Stimulated activated naive B cell treated with anti-CD40 and anti-IgM and Interleukin-4, amounts not matched to agents 10 μg/mL and 1 μg/mL and 100 μg/mL, for 72 hours (primary cell): ENCODE measurements at regions not wholly inside any gene's neighbourhood (a gene's known extent, or its start where the extent isn't known, plus 50 kb on each side); places are given as distances from the start of the nearest gene placed in this dataset.

ENCODE experiments used
- ATAC-seq, 2 donors: fragments of 150-1000 bp; cut with Tn5 transposase; replicated peaks; 2 replicates each; pipeline ENCODE4 v1.10.0; 2021; ENCODE audit warnings: moderate library complexity in 1 of 2
- DNase-seq: peaks from one replicate; pipeline ENCODE4 v3.0.0; 2021
- H3K27ac Mint-ChIP-seq: one replicate; pipeline ENCODE4 v1.8.0; 2022; ENCODE audit warnings: mild to moderate bottlenecking, mixed read lengths
- H3K27me3 Mint-ChIP-seq, 2 donors: one replicate each; pipeline ENCODE4 v1.8.0; 2022; ENCODE audit warnings: mixed read lengths in 2 of 2
- H3K36me3 Mint-ChIP-seq, 2 donors: one replicate each; pipeline ENCODE4 v1.8.0; 2022; ENCODE audit warnings: mixed read lengths in 2 of 2, mild to moderate bottlenecking in 1 of 2
- H3K4me1 Mint-ChIP-seq, 2 donors: one replicate each; pipeline ENCODE4 v1.8.0; 2022; ENCODE audit warnings: mixed read lengths in 2 of 2, mild to moderate bottlenecking in 1 of 2
- H3K4me3 Mint-ChIP-seq, 2 donors: one replicate each; pipeline ENCODE4 v1.8.0; 2022; ENCODE audit warnings: mild to moderate bottlenecking in 2 of 2, mixed read lengths in 2 of 2, moderate library complexity in 1 of 2
- H3K9me3 Mint-ChIP-seq, 2 donors: one replicate each; pipeline ENCODE4 v1.8.0; 2022; ENCODE audit warnings: mixed read lengths in 2 of 2, mild to moderate bottlenecking in 1 of 2

DNA sequence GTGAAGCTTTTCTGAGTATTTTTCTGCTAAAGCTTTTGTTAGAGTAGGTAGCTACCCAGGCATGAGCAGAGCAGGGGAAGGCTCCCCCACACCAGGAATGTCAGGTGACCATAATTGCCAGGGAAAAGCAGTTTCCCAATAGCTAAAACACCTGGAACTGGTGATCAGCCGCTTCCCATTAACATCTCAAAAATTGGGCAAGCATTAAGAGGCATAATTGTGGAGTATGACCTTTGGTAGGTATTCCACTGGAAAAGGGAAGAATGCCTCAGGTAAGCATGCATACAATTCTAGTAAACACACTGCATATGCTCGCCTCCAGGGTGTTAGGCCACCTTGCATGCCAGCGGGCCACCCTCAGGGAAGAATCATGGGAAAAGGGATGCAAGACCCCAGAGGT is 84.5 kb downstream of the CCR1 start:
- H3K36me3 Mint-ChIP-seq: no peaks in the 10 kb centered on the region
- no peak overlapping the region for H3K27ac Mint-ChIP-seq
- no peak for DNase-seq
- ATAC-seq: no peak
- no peaks in the 10 kb centered on the region for H3K9me3 Mint-ChIP-seq
- H3K27me3 Mint-ChIP-seq: peaks cover 6 to 26% of the 10 kb centered on the region in 2 donors
- no peaks in the 10 kb centered on the region for H3K4me1 Mint-ChIP-seq
- no peak overlapping the region for H3K4me3 Mint-ChIP-seq

DNA sequence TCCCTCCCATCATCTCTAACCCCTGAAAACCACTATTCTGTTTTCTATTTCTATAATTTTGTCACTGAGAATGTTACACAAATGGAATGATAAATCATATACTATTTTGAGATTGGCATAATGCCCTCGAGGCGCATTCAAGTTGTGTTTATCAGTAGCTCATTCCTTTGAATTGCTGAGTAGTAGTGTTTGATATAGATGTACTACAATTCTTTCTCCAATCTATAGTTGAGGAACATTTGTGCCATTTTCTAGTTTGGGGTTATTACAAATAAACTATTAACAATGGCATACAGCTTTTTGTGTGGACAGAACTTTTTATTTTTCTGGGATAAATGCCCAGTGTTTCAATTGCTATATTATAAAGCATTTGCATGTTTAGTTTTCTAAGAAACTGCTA is 86.0 kb downstream of the CCR1 start:
- H3K27me3 Mint-ChIP-seq: peaks cover 6 to 26% of the 10 kb centered on the region in 2 donors
- H3K36me3 Mint-ChIP-seq: no peaks in the 10 kb centered on the region
- H3K4me3 Mint-ChIP-seq: no peak overlapping the region
- H3K27ac Mint-ChIP-seq: no peak overlapping the region
- no peaks in the 10 kb centered on the region for H3K4me1 Mint-ChIP-seq
- no peaks in the 10 kb centered on the region for H3K9me3 Mint-ChIP-seq
- DNase-seq (no peak), ATAC-seq (no peak)

DNA sequence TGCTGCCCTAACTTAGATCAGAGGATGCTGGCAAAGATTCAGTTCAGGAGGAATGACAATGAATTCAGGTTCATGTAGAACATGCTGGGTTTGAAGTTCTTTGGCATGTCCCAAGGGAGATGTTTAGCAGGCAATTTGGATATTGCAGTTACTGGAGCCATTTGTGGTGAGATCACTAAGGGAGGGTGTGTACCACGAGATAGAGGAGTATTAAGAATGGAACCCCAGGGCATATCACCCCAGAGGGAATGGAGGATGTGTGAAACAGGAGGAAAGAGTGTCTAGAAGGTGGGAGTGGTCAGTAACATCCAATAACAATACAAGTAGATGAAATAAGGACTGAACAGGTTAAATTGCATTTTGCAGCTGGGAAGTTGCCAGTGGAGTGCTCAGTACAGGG is 87.1 kb downstream of the CCR1 start:
- ATAC-seq (no peak), DNase-seq (no peak)
- Mint-ChIP-seq H3K4me1 (no peaks in the 10 kb centered on the region), H3K27me3 (peaks cover 6 to 26% of the 10 kb centered on the region in 2 donors), H3K27ac (no peak overlapping the region), H3K4me3 (no peak overlapping the region), H3K36me3 (no peaks in the 10 kb centered on the region), H3K9me3 (no peaks in the 10 kb centered on the region)

DNA sequence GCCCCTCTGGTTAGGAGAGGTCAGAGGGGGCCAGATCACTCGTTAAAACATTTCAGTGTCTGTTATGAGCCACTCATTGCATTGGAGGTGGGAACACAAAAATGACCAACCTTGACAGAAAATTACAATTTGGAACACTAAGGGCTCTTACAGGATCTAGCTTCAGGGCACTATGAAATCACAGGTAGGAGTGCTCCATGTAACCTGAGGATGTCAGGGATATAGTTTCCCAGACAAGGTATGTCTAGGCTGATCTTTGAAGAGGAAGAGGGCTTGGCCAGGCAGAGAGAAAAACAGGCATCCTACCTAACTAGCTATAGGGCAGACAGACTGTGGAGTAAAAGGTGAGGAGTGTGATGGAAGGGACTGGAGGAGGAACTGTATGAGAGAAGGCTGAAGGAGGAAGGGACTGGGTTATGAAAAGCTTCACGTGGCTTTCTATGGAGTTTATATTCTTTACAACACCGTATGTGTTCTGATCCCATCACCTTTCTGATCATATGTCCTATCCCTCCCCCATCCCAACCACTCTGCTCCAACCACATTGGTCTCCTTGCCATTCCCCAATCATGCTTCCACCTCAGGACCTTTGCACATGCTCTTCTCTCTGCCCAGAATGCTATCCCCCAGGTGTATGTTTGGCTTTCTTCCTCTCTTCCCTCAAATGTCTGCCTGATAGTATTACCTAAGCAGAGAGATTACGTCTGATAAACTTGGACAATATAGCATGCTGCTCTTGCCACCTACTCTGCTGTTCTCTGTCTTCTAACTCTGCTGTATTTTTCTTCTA is 88.2 kb downstream of the CCR1 start:
- Mint-ChIP-seq H3K27me3 (peaks cover 6 to 26% of the 10 kb centered on the region in 2 donors), H3K36me3 (no peaks in the 10 kb centered on the region), H3K4me1 (no peaks in the 10 kb centered on the region), H3K9me3 (no peaks in the 10 kb centered on the region), H3K27ac (no peak overlapping the region), H3K4me3 (no peak overlapping the region)
- no peak for ATAC-seq
- no peak for DNase-seq

GRCh38 chr3:46119253-46119652 is 88.9 kb downstream of the CCR1 start:
- Mint-ChIP-seq H3K27ac (no peak overlapping the region), H3K4me1 (no peaks in the 10 kb centered on the region), H3K36me3 (no peaks in the 10 kb centered on the region), H3K4me3 (no peak overlapping the region), H3K9me3 (no peaks in the 10 kb centered on the region), H3K27me3 (peaks cover 6 to 26% of the 10 kb centered on the region in 2 donors)
- DNase-seq (no peak), ATAC-seq (no peak)

- no peaks in the 10 kb centered on the region for H3K9me3 Mint-ChIP-seq
- no peak overlapping the region for H3K4me3 Mint-ChIP-seq
- peaks cover 0 to 1% of the 10 kb centered on the region in 2 donors for H3K4me1 Mint-ChIP-seq
- no peak for DNase-seq
- no peaks in the 10 kb centered on the region for H3K36me3 Mint-ChIP-seq
- no peak overlapping the region for H3K27ac Mint-ChIP-seq
- no peak for ATAC-seq
- peaks cover 6 to 20% of the 10 kb centered on the region in 2 donors for H3K27me3 Mint-ChIP-seq
Observed at GRCh38 chr3:46116996-46117395, 89.7 kb upstream of the XCR1 start.

GRCh38 chr3:46114323-46114988 is 87.2 kb upstream of the XCR1 start:
- ATAC-seq: no peak
- Mint-ChIP-seq H3K9me3 (peaks cover 0 to 1% of the 10 kb centered on the region in 2 donors), H3K36me3 (no peaks in the 10 kb centered on the region), H3K27ac (no peak overlapping the region), H3K4me1 (peaks cover 7 to 15% of the 10 kb centered on the region in 2 donors), H3K4me3 (no peak overlapping the region), H3K27me3 (peaks cover 0 to 9% of the 10 kb centered on the region in 2 donors)
- DNase-seq: no peak

DNA sequence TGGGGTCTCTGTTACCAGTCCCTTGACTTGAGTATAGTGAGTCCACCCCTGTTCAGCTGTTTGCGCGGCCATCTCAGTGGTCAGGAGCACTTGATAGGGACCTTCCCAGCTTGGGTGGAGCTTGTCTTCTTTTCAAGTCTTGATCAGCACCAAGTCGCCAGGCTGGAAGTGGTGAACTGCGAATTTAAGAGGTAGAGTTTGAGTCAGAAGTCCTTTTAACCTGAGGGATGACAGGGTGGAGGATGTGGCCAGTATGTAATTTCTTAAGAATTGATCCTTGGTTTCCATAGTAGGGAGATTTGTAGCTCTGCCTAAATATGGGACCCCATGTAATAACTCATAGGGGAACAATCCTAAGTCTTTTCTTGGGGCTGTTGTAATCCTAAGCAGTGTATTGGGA is 86.3 kb upstream of the XCR1 start:
- ATAC-seq: no peak
- no peak overlapping the region for H3K4me3 Mint-ChIP-seq
- H3K36me3 Mint-ChIP-seq: no peaks in the 10 kb centered on the region
- H3K27ac Mint-ChIP-seq: no peak overlapping the region
- peaks cover 0 to 9% of the 10 kb centered on the region in 2 donors for H3K27me3 Mint-ChIP-seq
- H3K9me3 Mint-ChIP-seq: peaks cover 0 to 1% of the 10 kb centered on the region in 2 donors
- peaks cover 12 to 23% of the 10 kb centered on the region in 2 donors for H3K4me1 Mint-ChIP-seq
- no peak for DNase-seq

DNA sequence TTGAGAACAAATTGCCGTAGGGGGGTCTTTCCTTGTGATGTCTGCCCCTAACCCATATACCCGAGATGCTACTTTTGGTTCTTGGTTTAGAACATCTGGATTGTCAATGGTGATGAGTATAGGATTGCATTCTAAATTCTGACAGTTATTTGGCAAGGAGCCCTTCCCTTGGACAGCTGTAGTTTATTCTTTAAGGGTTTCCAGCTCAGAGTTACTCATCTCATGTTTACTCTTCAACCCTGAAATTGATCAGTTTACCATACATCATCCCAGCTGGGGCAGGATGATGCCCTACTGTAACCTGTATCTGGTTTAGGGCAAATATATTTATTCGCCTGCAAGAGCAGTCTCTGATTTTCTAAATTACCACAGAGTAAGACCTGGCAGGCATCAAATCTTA is 85.7 kb upstream of the XCR1 start:
- peaks cover 0 to 1% of the 10 kb centered on the region in 2 donors for H3K9me3 Mint-ChIP-seq
- ATAC-seq (no peak), DNase-seq (no peak)
- no peak overlapping the region for H3K4me3 Mint-ChIP-seq
- H3K36me3 Mint-ChIP-seq: no peaks in the 10 kb centered on the region
- no peak overlapping the region for H3K27ac Mint-ChIP-seq
- H3K4me1 Mint-ChIP-seq: peaks cover 12 to 23% of the 10 kb centered on the region in 2 donors
- peaks cover 0 to 9% of the 10 kb centered on the region in 2 donors for H3K27me3 Mint-ChIP-seq

- Mint-ChIP-seq H3K27ac (no peak overlapping the region), H3K4me1 (peaks cover 12 to 23% of the 10 kb centered on the region in 2 donors), H3K4me3 (no peak overlapping the region), H3K9me3 (peaks cover 0 to 1% of the 10 kb centered on the region in 2 donors), H3K27me3 (peaks cover 0 to 9% of the 10 kb centered on the region in 2 donors), H3K36me3 (no peaks in the 10 kb centered on the region)
- ATAC-seq (no peak), DNase-seq (no peak)
Observed at GRCh38 chr3:46112296-46112695, 85.0 kb upstream of the XCR1 start.

DNA sequence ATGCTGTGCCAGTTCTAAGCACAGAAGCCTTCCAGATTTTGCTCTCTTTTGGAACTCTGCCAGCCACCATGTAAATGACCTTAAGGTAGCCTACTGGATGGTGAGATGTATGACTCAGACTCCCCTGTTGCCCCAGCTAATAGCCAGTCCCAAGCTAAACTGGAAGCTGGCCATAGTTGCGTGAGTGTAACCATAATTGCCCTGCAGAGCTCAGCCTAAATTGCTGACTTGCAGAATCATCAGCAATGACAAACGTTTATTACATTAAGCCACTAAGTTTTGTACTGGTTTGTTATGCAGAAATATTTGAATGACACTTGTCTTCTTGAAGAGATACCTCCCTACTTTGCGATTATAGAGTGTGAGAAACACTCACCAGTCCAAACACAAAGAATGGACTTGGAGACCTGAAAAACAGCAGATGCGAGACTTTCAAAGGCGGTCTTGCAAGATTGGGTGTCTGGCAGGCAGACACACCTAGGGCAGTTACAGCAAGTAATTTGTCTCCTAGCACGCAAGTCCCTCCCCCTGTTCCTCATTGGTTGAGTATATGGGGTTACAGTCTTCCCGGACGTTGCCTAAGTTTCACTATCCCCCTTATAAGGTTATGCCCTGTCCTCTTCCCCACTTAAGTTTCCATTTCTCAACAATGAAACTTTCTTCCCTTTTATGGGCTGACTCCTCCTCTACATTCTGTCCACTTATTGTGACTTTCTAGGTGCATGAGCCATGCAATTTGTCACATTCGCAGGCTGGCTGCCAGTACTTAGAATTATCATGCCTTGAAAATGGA is 83.6 kb upstream of the XCR1 start:
- Mint-ChIP-seq H3K4me1 (peaks cover 12 to 23% of the 10 kb centered on the region in 2 donors), H3K4me3 (no peak overlapping the region), H3K27me3 (peaks cover 0 to 9% of the 10 kb centered on the region in 2 donors), H3K36me3 (no peaks in the 10 kb centered on the region), H3K9me3 (peaks cover 0 to 1% of the 10 kb centered on the region in 2 donors), H3K27ac (no peak overlapping the region)
- DNase-seq (no peak), ATAC-seq (no peak)

GRCh38 chr3:46107682-46108081 is 80.4 kb upstream of the XCR1 start:
- Mint-ChIP-seq H3K4me3 (no peak overlapping the region), H3K36me3 (no peaks in the 10 kb centered on the region), H3K27me3 (peaks cover 0 to 9% of the 10 kb centered on the region in 2 donors), H3K4me1 (peaks cover 18 to 40% of the 10 kb centered on the region in 2 donors), H3K9me3 (peaks cover 0 to 1% of the 10 kb centered on the region in 2 donors), H3K27ac (no peak overlapping the region)
- ATAC-seq (no peak), DNase-seq (no peak)

- no peak overlapping the region for H3K4me3 Mint-ChIP-seq
- peaks cover 0 to 4% of the 10 kb centered on the region in 2 donors for H3K9me3 Mint-ChIP-seq
- no peak for DNase-seq
- peaks cover 0 to 2% of the 10 kb centered on the region in 2 donors for H3K36me3 Mint-ChIP-seq
- H3K27ac Mint-ChIP-seq: no peak overlapping the region
- peaks cover 16 to 34% of the 10 kb centered on the region in 2 donors for H3K4me1 Mint-ChIP-seq
- ATAC-seq: no peak
- peaks cover 0 to under 1% of the 10 kb centered on the region in 2 donors for H3K27me3 Mint-ChIP-seq
Observed at GRCh38 chr3:46105306-46105919, 78.1 kb upstream of the XCR1 start.

DNA sequence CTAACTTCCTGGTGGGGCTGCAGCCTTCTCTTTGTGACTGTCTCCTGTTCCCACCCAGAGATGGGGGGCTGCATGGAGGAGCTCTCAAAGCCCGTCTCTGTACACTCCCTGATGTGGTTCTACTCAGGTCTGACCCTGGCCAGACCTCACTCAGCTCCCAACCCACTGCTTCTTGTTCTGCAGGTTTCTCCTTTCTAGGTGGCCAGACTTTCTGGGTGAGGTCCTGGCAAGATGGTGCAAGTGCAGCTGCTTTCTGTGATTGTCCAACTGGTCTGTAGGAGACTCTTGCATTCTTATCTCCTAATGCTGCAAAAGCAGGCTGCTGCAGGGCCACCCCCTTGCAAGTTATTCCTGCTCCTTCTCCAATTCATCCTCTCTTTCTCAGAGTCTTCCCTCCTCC is 77.4 kb upstream of the XCR1 start:
- no peaks in the 10 kb centered on the region for H3K27me3 Mint-ChIP-seq
- ATAC-seq: no peak
- H3K4me3 Mint-ChIP-seq: no peak overlapping the region
- H3K27ac Mint-ChIP-seq: no peak overlapping the region
- no peak for DNase-seq
- H3K36me3 Mint-ChIP-seq: peaks cover 0 to 2% of the 10 kb centered on the region in 2 donors
- H3K9me3 Mint-ChIP-seq: peaks cover 0 to 4% of the 10 kb centered on the region in 2 donors
- peaks cover 18 to 34% of the 10 kb centered on the region in 2 donors for H3K4me1 Mint-ChIP-seq
